HCT116 (cell line): ENCODE measurements at regions not wholly inside any gene's neighbourhood (a gene's known extent, or its start where the extent isn't known, plus 50 kb on each side); places are given as distances from the start of the nearest gene placed in this dataset.

ENCODE experiments used
- ATAC-seq: fragments of 200-7000 bp; cut with Tn5 transposase; 2 replicates; pipeline ENCODE4 v1.9.1; 2020; ENCODE audit warnings: mild to moderate bottlenecking, moderate library complexity
- BruUV-seq: library from RNA; stranded (reverse); fragments of 400-500 nt; replicated peaks from 2 replicates; lab custom pipeline; 2021; lab: Mats Ljungman, UMichigan
- CTCF ChIA-PET: fragments of 300-600 bp; sonication (Branson Sonifier 250); formaldehyde crosslinking; loops from one replicate; lab custom pipeline; 2021; ENCODE audit warnings: antibody characterized with exemption; lab: Charles Lee
- POLR2A ChIA-PET: fragments of 300-600, 350-600 bp; sonication (Branson Sonifier 250); formaldehyde crosslinking; loops from one replicate; lab custom pipeline; 2021; ENCODE audit warnings: antibody characterized with exemption; lab: Charles Lee
- RAD21 ChIA-PET, 2 experiments: fragments of 300-600 bp; sonication (Branson Sonifier 250); formaldehyde crosslinking; loops; one replicate each; lab custom pipeline; 2023; ENCODE audit warnings: low total read pairs in 2 of 2; ENCODE audit not compliant: uncharacterized antibody in 2 of 2, unreplicated experiment in 2 of 2, low non-redundant PET in 1 of 2; lab: Charles Lee
- DNase-seq: peaks from one replicate; pipeline ENCODE4 v3.0.0-alpha.2; 2010; ENCODE audit warnings: low read depth, low spot score
- H2AFZ ChIP-seq: fragments of 200-600 bp; shearing (Covaris generic), sonication (generic); 2 replicates; pipeline ENCODE4 v1.6.1; 2017; ENCODE audit warnings: low read depth, mixed run types, mixed read lengths, antibody characterized with exemption, low read length; ENCODE audit not compliant: poor library complexity, severe bottlenecking
- H3K27ac ChIP-seq: 2 replicates; pipeline ENCODE4 v1.5.1; 2012; ENCODE audit warnings: low read depth, low read length
- H3K27me3 ChIP-seq: fragments of 200-600 bp; sonication (generic); 2 replicates; pipeline ENCODE4 v1.6.1; 2016; ENCODE audit warnings: mixed run types, low read length, mixed read lengths; ENCODE audit not compliant: insufficient read depth
- H3K36me3 ChIP-seq, 2 experiments: fragments of 200-500 bp in 1 of 2; fragments of 200-600 bp in 1 of 2; sonication (Bioruptor generic) in 1 of 2; sonication (generic) in 1 of 2; 2 replicates each; pipeline versions ENCODE4 v1.5.1 to v1.6.1; 2014 to 2016; ENCODE audit warnings: low read length in 2 of 2, inconsistent platforms in 1 of 2, mixed read lengths in 1 of 2, mixed run types in 1 of 2; ENCODE audit not compliant: insufficient read depth in 2 of 2, control insufficient read depth in 1 of 2
- H3K4me1 ChIP-seq, 2 experiments: fragments of 200-600 bp in 1 of 2; sonication (generic) in 1 of 2; 2 replicates each; pipeline versions ENCODE4 v1.5.1 to v1.6.1; 2012 to 2017; ENCODE audit warnings: low read length in 2 of 2, inconsistent platforms in 1 of 2, mild to moderate bottlenecking in 1 of 2, mixed read lengths in 1 of 2, mixed run types in 1 of 2, moderate library complexity in 1 of 2; ENCODE audit not compliant: insufficient read depth in 2 of 2, control insufficient read depth in 1 of 2
- H3K4me2 ChIP-seq: fragments of 200-600 bp; sonication (generic); 2 replicates; pipeline ENCODE4 v1.6.1; 2017; ENCODE audit warnings: mixed run types, low read length, mixed read lengths
- H3K4me3 ChIP-seq, 2 experiments: fragments of 200-600 bp in 1 of 2; sonication (generic) in 1 of 2; replicated peaks in 1 of 2; 2 replicates each; pipeline ENCODE4 v1.5.1; 2011 to 2016; ENCODE audit warnings: low read length in 2 of 2, control low read depth in 1 of 2, low read depth in 1 of 2, mild to moderate bottlenecking in 1 of 2, mixed read lengths in 1 of 2, mixed run types in 1 of 2
- H3K79me2 ChIP-seq: fragments of 200-600 bp; sonication (generic); 2 replicates; pipeline ENCODE4 v1.6.1; 2017; ENCODE audit warnings: mild to moderate bottlenecking, mixed run types, low read length, moderate library complexity, mixed read lengths; ENCODE audit not compliant: insufficient read depth
- H3K9ac ChIP-seq: fragments of 200-600 bp; sonication (generic); 2 replicates; pipeline ENCODE4 v1.6.1; 2016; ENCODE audit warnings: low read length, mixed read lengths
- H3K9me2 ChIP-seq: fragments of 200-600 bp; sonication (generic), shearing (Covaris generic); 2 replicates; pipeline ENCODE4 v1.6.1; 2017; ENCODE audit warnings: mixed run types, mild to moderate bottlenecking, moderate library complexity; ENCODE audit not compliant: insufficient read depth
- H3K9me3 ChIP-seq, 2 experiments: fragments of 200-500 bp in 1 of 2; fragments of 200-600 bp in 1 of 2; sonication (Bioruptor generic) in 1 of 2; sonication (generic) in 1 of 2; 2 replicates each; pipeline ENCODE4 v1.6.1; 2014 to 2017; ENCODE audit warnings: low read length in 2 of 2, mixed read lengths in 2 of 2, inconsistent platforms in 1 of 2, low read depth in 1 of 2, mild to moderate bottlenecking in 1 of 2, mixed run types in 1 of 2, moderate library complexity in 1 of 2; ENCODE audit not compliant: control insufficient read depth in 1 of 2, insufficient read depth in 1 of 2
- H4K20me1 ChIP-seq: fragments of 200-600 bp; sonication (generic), shearing (Covaris generic); 2 replicates; pipeline ENCODE4 v1.6.1; 2017; ENCODE audit warnings: mixed run types, mild to moderate bottlenecking, moderate library complexity; ENCODE audit not compliant: insufficient read depth
- CBX3 ChIP-seq: IDR thresholded peaks from 2 replicates; pipeline ENCODE4 v1.6.1; 2012; ENCODE audit warnings: low read depth
- CEBPB ChIP-seq: IDR thresholded peaks from 2 replicates; pipeline ENCODE4 v1.6.1; 2012; ENCODE audit warnings: low read depth
- EGR1 ChIP-seq: IDR thresholded peaks from 2 replicates; pipeline ENCODE4 v1.6.1; 2012; ENCODE audit warnings: low read depth
- ELF1 ChIP-seq: IDR thresholded peaks from 2 replicates; pipeline ENCODE4 v1.6.1; 2012; ENCODE audit warnings: low read depth, borderline replicate concordance
- EZH2phosphoT487 ChIP-seq: fragments of 200-600 bp; IDR thresholded peaks from 2 replicates; pipeline ENCODE4 v1.6.1; 2018; ENCODE audit warnings: antibody characterized with exemption, borderline replicate concordance
- JUND ChIP-seq: IDR thresholded peaks from 2 replicates; pipeline ENCODE4 v1.6.1; 2012
- POLR2A ChIP-seq: IDR thresholded peaks from 2 replicates; pipeline ENCODE4 v1.7.0; 2011; ENCODE audit warnings: borderline replicate concordance; ENCODE audit not compliant: insufficient read depth, insufficient read length; ENCODE audit errors: extremely low read depth
- SIN3A ChIP-seq: IDR thresholded peaks from 2 replicates; pipeline ENCODE4 v1.6.1; 2012; ENCODE audit warnings: low read depth
- SRF ChIP-seq: IDR thresholded peaks from 2 replicates; pipeline ENCODE4 v1.6.1; 2012; ENCODE audit warnings: low read depth
- ZFX ChIP-seq: fragments of 450-650 bp; IDR thresholded peaks from 2 replicates; pipeline ENCODE4 v1.6.1; 2017
- ZNF274 ChIP-seq: fragments of 200-500 bp; sonication (Bioruptor generic); IDR thresholded peaks from 2 replicates; pipeline ENCODE4 v1.6.1; 2014; ENCODE audit warnings: mild to moderate bottlenecking, low read depth, low read length, inconsistent platforms
- intact Hi-C: fragments of 100-400 bp; cut with micrococcal nuclease; formaldehyde crosslinking; loops from 2 replicates; pipeline ENCODE4 v1.10.0; 2022
- TF ChIP-seq, protein P1 (sequence below), 3 experiments: fragments of 200-600 bp in 1 of 3; sonication (generic) in 1 of 3; IDR thresholded peaks in 2 of 3; conservative IDR thresholded peaks in 1 of 3; 2 replicates each; pipeline ENCODE4 v1.5.1; 2012 to 2017; ENCODE audit warnings: low read depth in 2 of 3, low read length in 2 of 3, antibody characterized with exemption in 1 of 3, borderline replicate concordance in 1 of 3, control low read depth in 1 of 3, mild to moderate bottlenecking in 1 of 3, mixed read lengths in 1 of 3, mixed run types in 1 of 3, moderate library complexity in 1 of 3; ENCODE audit not compliant: insufficient read depth in 1 of 3
- TF ChIP-seq, protein P2 (sequence below): IDR thresholded peaks from 2 replicates; pipeline ENCODE4 v1.6.1; 2012; ENCODE audit warnings: low read depth
- TF ChIP-seq, protein P3 (sequence below): IDR thresholded peaks from 2 replicates; pipeline ENCODE4 v1.6.1; 2012
- TF ChIP-seq, protein P4 (sequence below): IDR thresholded peaks from 2 replicates; pipeline ENCODE4 v1.6.1; 2012

DNA sequence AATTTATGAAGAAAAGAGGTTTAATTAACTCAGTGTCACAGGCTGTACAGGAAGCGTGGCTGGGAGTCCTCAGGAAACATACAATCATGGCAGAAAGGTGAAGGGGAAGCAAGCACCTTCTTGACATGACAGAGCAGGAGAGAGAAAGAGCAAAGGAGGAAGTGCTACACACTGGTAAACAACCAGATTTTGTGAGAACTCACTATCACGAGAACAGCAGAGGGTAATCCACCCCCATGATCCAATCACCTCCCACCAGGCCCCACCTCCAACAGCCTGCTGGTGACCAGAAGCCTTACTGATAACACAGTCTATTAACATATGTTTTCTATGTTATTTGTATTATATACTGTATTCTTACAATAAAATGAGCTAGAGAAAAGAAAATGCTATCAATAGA lies 254.8 kb downstream of the PCDH10 start:
- TF ChIP-seq, protein P1, sequence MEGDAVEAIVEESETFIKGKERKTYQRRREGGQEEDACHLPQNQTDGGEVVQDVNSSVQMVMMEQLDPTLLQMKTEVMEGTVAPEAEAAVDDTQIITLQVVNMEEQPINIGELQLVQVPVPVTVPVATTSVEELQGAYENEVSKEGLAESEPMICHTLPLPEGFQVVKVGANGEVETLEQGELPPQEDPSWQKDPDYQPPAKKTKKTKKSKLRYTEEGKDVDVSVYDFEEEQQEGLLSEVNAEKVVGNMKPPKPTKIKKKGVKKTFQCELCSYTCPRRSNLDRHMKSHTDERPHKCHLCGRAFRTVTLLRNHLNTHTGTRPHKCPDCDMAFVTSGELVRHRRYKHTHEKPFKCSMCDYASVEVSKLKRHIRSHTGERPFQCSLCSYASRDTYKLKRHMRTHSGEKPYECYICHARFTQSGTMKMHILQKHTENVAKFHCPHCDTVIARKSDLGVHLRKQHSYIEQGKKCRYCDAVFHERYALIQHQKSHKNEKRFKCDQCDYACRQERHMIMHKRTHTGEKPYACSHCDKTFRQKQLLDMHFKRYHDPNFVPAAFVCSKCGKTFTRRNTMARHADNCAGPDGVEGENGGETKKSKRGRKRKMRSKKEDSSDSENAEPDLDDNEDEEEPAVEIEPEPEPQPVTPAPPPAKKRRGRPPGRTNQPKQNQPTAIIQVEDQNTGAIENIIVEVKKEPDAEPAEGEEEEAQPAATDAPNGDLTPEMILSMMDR (IDR thresholded peaks at IDR 0.05 in 2 of 3, conservative IDR thresholded peaks at IDR 0.05 in 1 of 3; ENCODE audit: borderline replicate concordance in 1 of 3, insufficient read depth in 1 of 3, low read depth in 2 of 3, low read length in 2 of 3) = no peak
- TF ChIP-seq, protein P2, sequence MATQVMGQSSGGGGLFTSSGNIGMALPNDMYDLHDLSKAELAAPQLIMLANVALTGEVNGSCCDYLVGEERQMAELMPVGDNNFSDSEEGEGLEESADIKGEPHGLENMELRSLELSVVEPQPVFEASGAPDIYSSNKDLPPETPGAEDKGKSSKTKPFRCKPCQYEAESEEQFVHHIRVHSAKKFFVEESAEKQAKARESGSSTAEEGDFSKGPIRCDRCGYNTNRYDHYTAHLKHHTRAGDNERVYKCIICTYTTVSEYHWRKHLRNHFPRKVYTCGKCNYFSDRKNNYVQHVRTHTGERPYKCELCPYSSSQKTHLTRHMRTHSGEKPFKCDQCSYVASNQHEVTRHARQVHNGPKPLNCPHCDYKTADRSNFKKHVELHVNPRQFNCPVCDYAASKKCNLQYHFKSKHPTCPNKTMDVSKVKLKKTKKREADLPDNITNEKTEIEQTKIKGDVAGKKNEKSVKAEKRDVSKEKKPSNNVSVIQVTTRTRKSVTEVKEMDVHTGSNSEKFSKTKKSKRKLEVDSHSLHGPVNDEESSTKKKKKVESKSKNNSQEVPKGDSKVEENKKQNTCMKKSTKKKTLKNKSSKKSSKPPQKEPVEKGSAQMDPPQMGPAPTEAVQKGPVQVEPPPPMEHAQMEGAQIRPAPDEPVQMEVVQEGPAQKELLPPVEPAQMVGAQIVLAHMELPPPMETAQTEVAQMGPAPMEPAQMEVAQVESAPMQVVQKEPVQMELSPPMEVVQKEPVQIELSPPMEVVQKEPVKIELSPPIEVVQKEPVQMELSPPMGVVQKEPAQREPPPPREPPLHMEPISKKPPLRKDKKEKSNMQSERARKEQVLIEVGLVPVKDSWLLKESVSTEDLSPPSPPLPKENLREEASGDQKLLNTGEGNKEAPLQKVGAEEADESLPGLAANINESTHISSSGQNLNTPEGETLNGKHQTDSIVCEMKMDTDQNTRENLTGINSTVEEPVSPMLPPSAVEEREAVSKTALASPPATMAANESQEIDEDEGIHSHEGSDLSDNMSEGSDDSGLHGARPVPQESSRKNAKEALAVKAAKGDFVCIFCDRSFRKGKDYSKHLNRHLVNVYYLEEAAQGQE = no peak
- TF ChIP-seq, protein P3, sequence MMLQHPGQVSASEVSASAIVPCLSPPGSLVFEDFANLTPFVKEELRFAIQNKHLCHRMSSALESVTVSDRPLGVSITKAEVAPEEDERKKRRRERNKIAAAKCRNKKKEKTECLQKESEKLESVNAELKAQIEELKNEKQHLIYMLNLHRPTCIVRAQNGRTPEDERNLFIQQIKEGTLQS = no peak
- TF ChIP-seq SIN3A (no peak), ZFX (no peak), CEBPB (no peak), ELF1 (no peak), CBX3 (no peak), EZH2phosphoT487 (no peak), EGR1 (no peak), SRF (no peak), JUND (no peak), POLR2A (no peak), ZNF274 (no peak)
- TF ChIP-seq, protein P4, sequence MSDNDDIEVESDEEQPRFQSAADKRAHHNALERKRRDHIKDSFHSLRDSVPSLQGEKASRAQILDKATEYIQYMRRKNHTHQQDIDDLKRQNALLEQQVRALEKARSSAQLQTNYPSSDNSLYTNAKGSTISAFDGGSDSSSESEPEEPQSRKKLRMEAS = no peak
- DNase-seq = no peak
- Histone ChIP-seq H3K27ac (no peak overlapping the region), H3K4me1 (no peaks in the 10 kb centered on the region), H2AFZ (no peak overlapping the region), H3K4me3 (no peak overlapping the region), H3K36me3 (no peaks in the 10 kb centered on the region), H3K9me3 (no peaks in the 10 kb centered on the region), H3K4me2 (no peak overlapping the region), H3K79me2 (no peaks in the 10 kb centered on the region), H3K9me2 (no peaks in the 10 kb centered on the region; the same call in 1 of the 2 replicates), H3K9ac (no peak overlapping the region), H3K27me3 (no peaks in the 10 kb centered on the region), H4K20me1 (no peaks in the 10 kb centered on the region)
- intact Hi-C loops = no loop called here
- POLR2A ChIA-PET = no interaction called here
- RAD21 ChIA-PET = no interaction called here
- BruUV-seq = no TSS peak
- CTCF ChIA-PET = no interaction called here
- no peak for ATAC-seq
